Pancreas (tissue), 10 donors: ENCODE measurements at regions not wholly inside any gene's neighbourhood (a gene's known extent, or its start where the extent isn't known, plus 50 kb on each side); places are given as distances from the start of the nearest gene placed in this dataset.
"Not testable (repeated sequence)": the region's sequence is repeated elsewhere in the genome, so short reads cannot be mapped to it uniquely, and the experiment has no call there.

Source experiments
- ATAC-seq, 4 donors: fragments of 200-7000 bp; cut with Tn5 transposase; one replicate each; pipeline versions ENCODE4 v1.8.0 to v1.9.1; 2020; ENCODE audit warnings: mild to moderate bottlenecking in 4 of 4, moderate library complexity in 4 of 4
- DNase-seq, 6 donors: peaks; one replicate each; pipeline ENCODE4 v3.0.0-alpha.2; 2020
- FAIRE-seq: peaks from 2 replicates; lab custom pipeline; 2012; peaks lifted over from hg19 to GRCh38; lab: Jason Lieb, UNC
- H3K27ac ChIP-seq, 4 donors: fragments of 200-600 bp; sonication (generic); 1 replicate in 3 of 4; 2 replicates in 1 of 4; pipeline versions ENCODE4 v1.5.0 to v1.8.0; 2020
- H3K27me3 ChIP-seq, 4 donors: fragments of 200-600 bp; one replicate each; pipeline ENCODE4 v1.8.0; 2021
- H3K36me3 ChIP-seq, 3 donors: fragments of 200-600 bp; sonication (generic) in 1 of 3; one replicate each; pipeline versions ENCODE4 v1.5.0 to v1.8.0; 2020 to 2021
- H3K4me1 ChIP-seq, 3 donors: fragments of 200-600 bp; one replicate each; pipeline ENCODE4 v1.8.0; 2021
- H3K4me3 ChIP-seq, 4 donors: fragments of 200-600 bp; sonication (generic) in 2 of 4; one replicate each; pipeline versions ENCODE4 v1.5.0 to v1.8.0; 2020 to 2021
- H3K9me3 ChIP-seq, 4 donors: fragments of 200-600 bp; one replicate each; pipeline ENCODE4 v1.8.0; 2021
- CTCF ChIP-seq, 4 donors: fragments of 200-600 bp; sonication (generic) in 3 of 4; IDR thresholded peaks; one replicate each; pipeline versions ENCODE4 v1.5.0 to v1.8.0; 2021; ENCODE audit warnings: antibody characterized with exemption in 4 of 4
- WGBS, 2 donors: extraction: QIAGEN DNeasy Blood & Tissue Kit; methylation state at CpG; one replicate each; pipeline ENCODE4 v1.1.7; 2013; 5-methylcytosine and 5-hydroxymethylcytosine counted together
- intact Hi-C, 3 donors: fragments of 100-400 bp; cut with DNase I; formaldehyde crosslinking; loops; one replicate each; pipeline versions ENCODE4 v1.11.1 to v1.14.2; 2022
- donor health status: healthy with polysubstance abuse.
- donor health status: DM: no; HTN: no; CAD: no; lungs with moderate emphysema.
- donor health status: DM: no; HTN: no; CAD: no.
- donor health status: control.
- donor health status: control.
- donor health status: Bipolar disorder and iron deficiency.
- donor health status: DM: yes; HTN: yes; CAD: no.
- donor health status: DM: no; HTN: no; CAD: no.
- donor health status: DM: no; HTN: no; CAD: no.
- donor health status: DM: yes; HTN: yes; CAD: no.

GRCh38 chr11:49798206-49798837 lies 153.9 kb upstream of the OR4C13 start:
- intact Hi-C loops, H3K9me3 ChIP-seq, FAIRE-seq, H3K36me3 ChIP-seq, H3K27ac ChIP-seq, ATAC-seq, H3K4me3 ChIP-seq, H3K27me3 ChIP-seq, H3K4me1 ChIP-seq: not testable (repeated sequence)
- WGBS, 2 donors = 79 to 97% methylated on average over 18 to 36 of the region's 39 CpGs
- DNase-seq = peak in 2 of 6 donors; percentile 33 to 68

DNA sequence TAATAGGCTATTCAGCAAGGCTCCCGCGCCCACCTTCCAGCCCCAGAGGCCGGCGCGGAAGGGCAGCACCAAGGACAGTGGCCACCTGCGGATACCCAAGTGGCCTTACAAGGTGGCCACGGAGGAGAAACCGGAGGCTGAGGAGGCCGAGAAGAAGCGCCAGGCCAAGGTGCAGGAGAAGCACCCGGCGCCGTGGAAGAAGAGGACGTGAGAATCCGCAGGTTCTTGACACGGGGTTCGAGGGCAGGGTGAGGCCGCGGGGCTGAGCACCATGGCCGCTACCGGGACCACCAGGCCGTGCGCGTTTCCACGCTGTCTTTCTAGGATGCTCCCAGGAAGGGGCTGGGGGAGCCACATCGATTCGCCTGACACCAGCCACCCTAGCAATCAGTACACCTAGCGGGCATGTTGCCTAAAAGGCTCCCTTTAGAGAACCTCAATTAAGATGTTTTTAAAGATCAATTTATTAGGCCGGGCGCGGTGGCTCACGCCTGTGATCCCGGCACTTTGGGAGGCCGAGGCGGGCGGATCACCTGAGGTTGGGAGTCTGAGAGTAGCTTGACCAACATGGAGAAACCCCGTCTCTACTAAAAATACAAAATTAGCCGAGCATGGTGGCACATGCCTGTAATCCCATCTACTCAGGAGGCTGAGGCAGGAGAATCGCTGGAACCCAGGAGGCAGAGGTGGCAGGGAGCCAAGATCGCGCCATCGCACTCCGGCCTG lies 134.3 kb upstream of the OR4C13 start:
- H3K27me3 ChIP-seq, H3K4me1 ChIP-seq, H3K36me3 ChIP-seq, FAIRE-seq, H3K27ac ChIP-seq, intact Hi-C loops, ATAC-seq, H3K4me3 ChIP-seq, H3K9me3 ChIP-seq: not testable (repeated sequence)
- peak in 1 of 6 donors; percentile 55 for DNase-seq
- 86 to 90% methylated on average over 39 to 42 of the region's 43 CpGs for WGBS, 2 donors

GRCh38 chr11:49823188-49823587 lies 129.0 kb upstream of the OR4C13 start:
- WGBS, 2 donors = 61 to 74% methylated on average over 6 of the region's 6 CpGs
- FAIRE-seq, H3K27me3 ChIP-seq, H3K9me3 ChIP-seq, H3K36me3 ChIP-seq, intact Hi-C loops, ATAC-seq, H3K27ac ChIP-seq, DNase-seq, H3K4me3 ChIP-seq, H3K4me1 ChIP-seq: not testable (repeated sequence)

- ATAC-seq, H3K9me3 ChIP-seq, H3K4me1 ChIP-seq, H3K27me3 ChIP-seq, H3K36me3 ChIP-seq, intact Hi-C loops, H3K27ac ChIP-seq, H3K4me3 ChIP-seq, FAIRE-seq: not testable (repeated sequence)
- 91 to 96% methylated on average over 27 to 29 of the region's 29 CpGs for WGBS, 2 donors
- peak in 1 of 6 donors; percentile 42 for DNase-seq
Measured at GRCh38 chr11:49850541-49850940, 101.7 kb upstream of the OR4C13 start.

DNA sequence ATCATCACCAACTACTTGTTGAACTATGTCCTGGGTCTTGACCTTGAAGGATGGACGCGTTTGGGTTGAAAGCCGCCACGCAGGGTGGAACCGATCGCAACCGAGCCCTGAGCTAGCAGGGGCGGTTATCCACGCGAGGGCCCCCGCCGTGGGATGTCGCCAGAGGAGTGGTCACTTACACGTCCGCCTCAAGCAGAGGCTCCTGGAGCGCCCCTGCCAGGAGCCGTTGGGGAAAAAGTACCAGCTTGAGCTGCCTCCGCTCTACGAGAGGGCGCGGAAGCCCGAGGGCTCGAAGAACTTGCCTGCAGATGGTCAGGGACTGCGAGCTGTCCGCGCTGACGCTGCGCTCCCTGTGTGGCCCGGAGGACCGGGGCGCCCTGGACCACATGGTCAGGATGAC lies 100.7 kb upstream of the OR4C13 start:
- Histone ChIP-seq H3K27me3 (no peaks in the 10 kb centered on the region), H3K27ac (no peak overlapping the region), H3K4me3 (peak overlapping the region in 2 of 4 donors; percentile 29), H3K9me3 (no peaks in the 10 kb centered on the region), H3K4me1 (no peaks in the 10 kb centered on the region), H3K36me3 (no peaks in the 10 kb centered on the region)
- no peak for TF ChIP-seq CTCF (IDR thresholded peaks at IDR 0.05)
- WGBS, 2 donors = 59 to 72% methylated on average over 31 of the region's 31 CpGs
- DNase-seq (no peak), FAIRE-seq (no peak), ATAC-seq (no peak)
- intact Hi-C loops = no loop called here

DNA sequence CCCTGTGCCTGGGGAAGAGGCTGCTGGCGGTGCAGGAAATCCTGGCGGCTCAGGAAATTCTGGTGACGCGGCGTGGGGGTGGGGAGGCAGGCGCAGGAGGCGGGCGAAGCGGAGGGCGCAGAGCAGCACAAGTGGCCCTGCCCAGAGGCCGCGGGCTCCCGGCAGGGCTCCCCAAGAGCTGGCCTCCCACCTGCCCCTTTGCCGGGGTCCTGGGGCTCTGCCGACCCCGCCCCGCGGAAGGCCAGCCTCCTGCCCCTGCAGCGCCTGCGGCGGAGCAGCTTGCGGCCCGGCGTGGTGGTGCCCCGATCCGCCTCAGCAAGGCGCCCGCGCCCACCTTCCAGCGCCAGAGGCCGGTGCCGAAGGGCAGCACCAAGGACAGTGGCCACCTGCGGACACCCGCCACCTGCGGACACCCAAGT lies 100.2 kb upstream of the OR4C13 start:
- Histone ChIP-seq H3K27ac (no peak overlapping the region), H3K27me3 (no peaks in the 10 kb centered on the region), H3K4me3 (peak overlapping the region in 2 of 4 donors; percentile 29), H3K4me1 (no peaks in the 10 kb centered on the region), H3K9me3 (no peaks in the 10 kb centered on the region), H3K36me3 (no peaks in the 10 kb centered on the region)
- ATAC-seq (peak in 2 of 4 donors; percentile 31 to 48), FAIRE-seq (no peak), DNase-seq (peak in 5 of 6 donors; percentile 16 to 68 (median 55))
- WGBS, 2 donors = 32 to 44% methylated on average over 33 to 35 of the region's 35 CpGs
- TF ChIP-seq CTCF (IDR thresholded peaks at IDR 0.05) = no peak
- intact Hi-C loops = no loop called here

- H3K36me3 ChIP-seq, H3K9me3 ChIP-seq, H3K27me3 ChIP-seq, intact Hi-C loops, H3K4me1 ChIP-seq, H3K4me3 ChIP-seq, FAIRE-seq, H3K27ac ChIP-seq, ATAC-seq: not testable (repeated sequence)
- WGBS, 2 donors = 35 to 48% methylated on average over 6 of the region's 6 CpGs
- DNase-seq = peak in 3 of 6 donors; percentile 17 to 64 (median 18)
Measured at GRCh38 chr11:49888875-49889274, 63.3 kb upstream of the OR4C13 start.

GRCh38 chr11:49891910-49892671 lies 60.1 kb upstream of the OR4C13 start:
- H3K27me3 ChIP-seq, ATAC-seq, intact Hi-C loops, H3K36me3 ChIP-seq, H3K4me1 ChIP-seq, FAIRE-seq, H3K9me3 ChIP-seq, H3K27ac ChIP-seq, H3K4me3 ChIP-seq: not testable (repeated sequence)
- peak in 1 of 6 donors; percentile 63 for DNase-seq
- 19 to 23% methylated on average over 39 to 57 of the region's 57 CpGs for WGBS, 2 donors

- H3K27me3 ChIP-seq, H3K4me1 ChIP-seq, H3K4me3 ChIP-seq, intact Hi-C loops, ATAC-seq, H3K36me3 ChIP-seq, DNase-seq, FAIRE-seq, H3K9me3 ChIP-seq, H3K27ac ChIP-seq: not testable (repeated sequence)
- 77% methylated on average over 28 to 29 of the region's 29 CpGs for WGBS, 2 donors
Measured at GRCh38 chr11:49893442-49893841, 58.7 kb upstream of the OR4C13 start.
